ENCODE measurements at regions not wholly inside any gene's neighbourhood (a gene's known extent, or its start where the extent isn't known, plus 50 kb on each side); places are given as distances from the start of the nearest gene placed in this dataset.

DNA sequence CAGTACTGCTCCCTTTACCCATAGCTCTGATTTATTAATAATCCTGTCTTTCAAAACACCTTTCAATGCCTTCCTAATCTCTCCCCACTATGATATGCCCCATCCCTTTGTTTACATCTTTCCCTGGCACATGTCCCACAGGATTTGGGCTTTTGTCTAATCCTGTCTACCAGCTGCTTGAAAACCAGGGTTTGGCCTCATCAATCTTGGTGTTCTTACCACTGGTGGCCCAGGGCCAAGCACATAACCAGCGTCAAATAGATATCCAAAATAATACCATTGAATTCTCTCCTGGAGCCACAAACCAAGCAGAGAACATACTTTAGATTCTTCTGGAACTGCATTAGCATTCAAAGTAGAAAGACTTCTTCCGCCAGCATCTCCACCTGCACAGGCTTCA is 104.8 kb upstream of the PPP2R3A start:
- Histone ChIP-seq H4K91ac (ENCODE audit: insufficient read depth, low read depth, low read length) (no peak overlapping the region), H3K4me1 (ENCODE audit: control insufficient read depth, insufficient read depth, low read length) (no peaks in the 10 kb centered on the region), H3K9ac (ENCODE audit: low read depth, low read length) (no peak overlapping the region), H3K36me3 (ENCODE audit: control insufficient read depth, insufficient read depth, low read length) (no peaks in the 10 kb centered on the region), H2BK15ac (ENCODE audit: low read depth, low read length) (no peak overlapping the region), H2BK5ac (ENCODE audit: low read depth, low read length, poor library complexity, severe bottlenecking) (no peak overlapping the region), H3K9me3 (ENCODE audit: control insufficient read depth, insufficient read depth, low read length) (no peaks in the 10 kb centered on the region), H2AK5ac (ENCODE audit: low read depth, low read length) (no peak overlapping the region), H2BK120ac (ENCODE audit: low read depth, low read length) (no peak overlapping the region), H4K8ac (ENCODE audit: low read depth in 2 of 2, low read length in 2 of 2) (no peak overlapping the region), H3K79me1 (ENCODE audit: low read depth in 1 of 2, low read length in 2 of 2) (no peaks in the 10 kb centered on the region), H3K27ac (ENCODE audit: insufficient read depth, low read length) (no peak overlapping the region), H3K56ac (ENCODE audit: extremely low read depth, insufficient read depth, low read length) (no peak overlapping the region), H3K23ac (ENCODE audit: low read depth, low read length) (no peak overlapping the region), H3K14ac (replicated peaks; ENCODE audit: low read depth, low read length) (no peak overlapping the region), H3K4me3 (ENCODE audit: insufficient read depth, low read depth, low read length) (no peak overlapping the region), H3K4ac (ENCODE audit: low read depth, low read length) (no peak overlapping the region), H3K4me2 (ENCODE audit: low read depth, low read length) (no peak overlapping the region), H3K9me1 (ENCODE audit: insufficient read depth, low read length) (no peaks in the 10 kb centered on the region), H2AFZ (replicated peaks; ENCODE audit: low read length, poor library complexity) (no peak overlapping the region), H3K18ac (ENCODE audit: low read depth, low read length) (no peak overlapping the region), H4K5ac (ENCODE audit: low read depth, low read length) (no peak overlapping the region), H3K27me3 (ENCODE audit: control insufficient read depth, insufficient read depth, low read length) (peaks cover 2% of the 10 kb centered on the region; the same call in 1 of the 2 replicates), H4K20me1 (ENCODE audit: insufficient read depth, low read length) (no peaks in the 10 kb centered on the region), H2BK20ac (ENCODE audit: low read depth, low read length) (no peak overlapping the region), H2AK9ac (replicated peaks; ENCODE audit: low read depth, low read length, poor library complexity) (no peak overlapping the region)
- DNase-seq = no peak
- ChIA-PET POLR2A (ENCODE audit: unreplicated experiment) (no interaction called here), CTCF (no interaction called here)
- in situ Hi-C loops (cut with MboI; ENCODE audit: low sequenced_read_pairs) = no loop called here
- intact Hi-C loops (cut with micrococcal nuclease) = no loop called here
- no TSS peak for BruUV-seq (replicated peaks)
- no peak for TF ChIP-seq FOS (IDR thresholded peaks at IDR 0.05; ENCODE audit: low read depth, low read length)
- no peak for TF ChIP-seq POLR2A (IDR thresholded peaks at IDR 0.05; ENCODE audit: low read depth, low read length)
- TF ChIP-seq MAFK (IDR thresholded peaks at IDR 0.05; ENCODE audit: low read depth, low read length) = no peak
- no peak for TF ChIP-seq RFX5 (IDR thresholded peaks at IDR 0.05; ENCODE audit: low read depth, low read length)
- no peak for TF ChIP-seq MAZ (IDR thresholded peaks at IDR 0.05; ENCODE audit: borderline replicate concordance, low read depth, low read length)
- no peak for TF ChIP-seq CHD1 (IDR thresholded peaks at IDR 0.05; ENCODE audit: low read depth, low read length)
- TF ChIP-seq CEBPB (IDR thresholded peaks at IDR 0.05; ENCODE audit: low read depth, low read length) = no peak
- TF ChIP-seq NFE2L2 (IDR thresholded peaks at IDR 0.05; ENCODE audit: low read depth, low read length) = no peak
- no peak for TF ChIP-seq RAD21 (IDR thresholded peaks at IDR 0.05; ENCODE audit: low read length)
- no peak for TF ChIP-seq BHLHE40 (IDR thresholded peaks at IDR 0.05; ENCODE audit: low read depth, low read length)
- TF ChIP-seq, protein P1, sequence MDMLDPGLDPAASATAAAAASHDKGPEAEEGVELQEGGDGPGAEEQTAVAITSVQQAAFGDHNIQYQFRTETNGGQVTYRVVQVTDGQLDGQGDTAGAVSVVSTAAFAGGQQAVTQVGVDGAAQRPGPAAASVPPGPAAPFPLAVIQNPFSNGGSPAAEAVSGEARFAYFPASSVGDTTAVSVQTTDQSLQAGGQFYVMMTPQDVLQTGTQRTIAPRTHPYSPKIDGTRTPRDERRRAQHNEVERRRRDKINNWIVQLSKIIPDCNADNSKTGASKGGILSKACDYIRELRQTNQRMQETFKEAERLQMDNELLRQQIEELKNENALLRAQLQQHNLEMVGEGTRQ (IDR thresholded peaks at IDR 0.05; ENCODE audit: low read depth, low read length) = no peak
- TF ChIP-seq, protein P2, sequence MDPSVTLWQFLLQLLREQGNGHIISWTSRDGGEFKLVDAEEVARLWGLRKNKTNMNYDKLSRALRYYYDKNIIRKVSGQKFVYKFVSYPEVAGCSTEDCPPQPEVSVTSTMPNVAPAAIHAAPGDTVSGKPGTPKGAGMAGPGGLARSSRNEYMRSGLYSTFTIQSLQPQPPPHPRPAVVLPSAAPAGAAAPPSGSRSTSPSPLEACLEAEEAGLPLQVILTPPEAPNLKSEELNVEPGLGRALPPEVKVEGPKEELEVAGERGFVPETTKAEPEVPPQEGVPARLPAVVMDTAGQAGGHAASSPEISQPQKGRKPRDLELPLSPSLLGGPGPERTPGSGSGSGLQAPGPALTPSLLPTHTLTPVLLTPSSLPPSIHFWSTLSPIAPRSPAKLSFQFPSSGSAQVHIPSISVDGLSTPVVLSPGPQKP (IDR thresholded peaks at IDR 0.05; ENCODE audit: borderline replicate concordance, low read depth, low read length) = no peak
- TF ChIP-seq, protein P3, sequence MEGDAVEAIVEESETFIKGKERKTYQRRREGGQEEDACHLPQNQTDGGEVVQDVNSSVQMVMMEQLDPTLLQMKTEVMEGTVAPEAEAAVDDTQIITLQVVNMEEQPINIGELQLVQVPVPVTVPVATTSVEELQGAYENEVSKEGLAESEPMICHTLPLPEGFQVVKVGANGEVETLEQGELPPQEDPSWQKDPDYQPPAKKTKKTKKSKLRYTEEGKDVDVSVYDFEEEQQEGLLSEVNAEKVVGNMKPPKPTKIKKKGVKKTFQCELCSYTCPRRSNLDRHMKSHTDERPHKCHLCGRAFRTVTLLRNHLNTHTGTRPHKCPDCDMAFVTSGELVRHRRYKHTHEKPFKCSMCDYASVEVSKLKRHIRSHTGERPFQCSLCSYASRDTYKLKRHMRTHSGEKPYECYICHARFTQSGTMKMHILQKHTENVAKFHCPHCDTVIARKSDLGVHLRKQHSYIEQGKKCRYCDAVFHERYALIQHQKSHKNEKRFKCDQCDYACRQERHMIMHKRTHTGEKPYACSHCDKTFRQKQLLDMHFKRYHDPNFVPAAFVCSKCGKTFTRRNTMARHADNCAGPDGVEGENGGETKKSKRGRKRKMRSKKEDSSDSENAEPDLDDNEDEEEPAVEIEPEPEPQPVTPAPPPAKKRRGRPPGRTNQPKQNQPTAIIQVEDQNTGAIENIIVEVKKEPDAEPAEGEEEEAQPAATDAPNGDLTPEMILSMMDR (conservative IDR thresholded peaks at IDR 0.05; ENCODE audit: low read depth, low read length) = no peak
- TF ChIP-seq MXI1 (IDR thresholded peaks at IDR 0.05; ENCODE audit: borderline replicate concordance, low read depth, low read length) = no peak
- ATAC-seq (ENCODE audit: low read depth) = no peak
- dilution Hi-C loops (cut with HindIII; ENCODE audit: low sequenced_read_pairs, unreplicated experiment) = no loop called here
- no CpG with 5 or more reads among the region's 2 CpGs for WGBS, 2 experiments (ENCODE audit: extremely low coverage in 2 of 2, insufficient read length in 1 of 2)
